Thyroid gland (tissue), 4 donors: ENCODE measurements at regions not wholly inside any gene's neighbourhood (a gene's known extent, or its start where the extent isn't known, plus 50 kb on each side); places are given as distances from the start of the nearest gene placed in this dataset.

Source experiments
- CTCF ChIP-seq, 6 experiments: fragments of 200-600 bp in 3 of 6; fragments of 450-650 bp in 3 of 6; sonication (generic) in 3 of 6; IDR thresholded peaks; one replicate each; pipeline ENCODE4 v1.5.1; 2016 to 2019; ENCODE audit warnings: antibody characterized with exemption in 6 of 6, mild to moderate bottlenecking in 2 of 6, inconsistent platforms in 1 of 6, moderate library complexity in 1 of 6
- POLR2A ChIP-seq, 2 donors: fragments of 450-650 bp; IDR thresholded peaks; one replicate each; pipeline ENCODE4 v1.6.1; 2017; ENCODE audit warnings: antibody characterized with exemption in 2 of 2, mild to moderate bottlenecking in 2 of 2, moderate library complexity in 1 of 2

GRCh38 chr5:154542000-154542399 is 64.0 kb upstream of the HAND1 start:
- TF ChIP-seq CTCF (IDR thresholded peaks at IDR 0.05) (no peak), POLR2A (IDR thresholded peaks at IDR 0.05) (no peak)
